HL-60 (cell line): ENCODE measurements at regions not wholly inside any gene's neighbourhood (a gene's known extent, or its start where the extent isn't known, plus 50 kb on each side); places are given as distances from the start of the nearest gene placed in this dataset.

Source experiments
- GABPA ChIP-seq: IDR thresholded peaks from 2 replicates; pipeline ENCODE4 v1.6.1; 2012; ENCODE audit warnings: low read depth
- POLR2AphosphoS5 ChIP-seq: IDR thresholded peaks from 2 replicates; pipeline ENCODE4 v1.6.1; 2012; ENCODE audit warnings: low read depth
- TF ChIP-seq, protein P1 (sequence below): IDR thresholded peaks from one replicate; pipeline ENCODE4 v1.5.1; 2011; ENCODE audit warnings: low read length, control low read depth, inconsistent platforms; ENCODE audit not compliant: insufficient read depth
- TF ChIP-seq, protein P2 (sequence below): IDR thresholded peaks from 2 replicates; pipeline ENCODE4 v1.6.1; 2012; ENCODE audit warnings: low read depth; ENCODE audit not compliant: insufficient replicate concordance

GRCh38 chr1:58325866-58326265 lies 220.7 kb downstream of the OMA1 start:
- TF ChIP-seq, protein P1, sequence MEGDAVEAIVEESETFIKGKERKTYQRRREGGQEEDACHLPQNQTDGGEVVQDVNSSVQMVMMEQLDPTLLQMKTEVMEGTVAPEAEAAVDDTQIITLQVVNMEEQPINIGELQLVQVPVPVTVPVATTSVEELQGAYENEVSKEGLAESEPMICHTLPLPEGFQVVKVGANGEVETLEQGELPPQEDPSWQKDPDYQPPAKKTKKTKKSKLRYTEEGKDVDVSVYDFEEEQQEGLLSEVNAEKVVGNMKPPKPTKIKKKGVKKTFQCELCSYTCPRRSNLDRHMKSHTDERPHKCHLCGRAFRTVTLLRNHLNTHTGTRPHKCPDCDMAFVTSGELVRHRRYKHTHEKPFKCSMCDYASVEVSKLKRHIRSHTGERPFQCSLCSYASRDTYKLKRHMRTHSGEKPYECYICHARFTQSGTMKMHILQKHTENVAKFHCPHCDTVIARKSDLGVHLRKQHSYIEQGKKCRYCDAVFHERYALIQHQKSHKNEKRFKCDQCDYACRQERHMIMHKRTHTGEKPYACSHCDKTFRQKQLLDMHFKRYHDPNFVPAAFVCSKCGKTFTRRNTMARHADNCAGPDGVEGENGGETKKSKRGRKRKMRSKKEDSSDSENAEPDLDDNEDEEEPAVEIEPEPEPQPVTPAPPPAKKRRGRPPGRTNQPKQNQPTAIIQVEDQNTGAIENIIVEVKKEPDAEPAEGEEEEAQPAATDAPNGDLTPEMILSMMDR: no peak
- TF ChIP-seq, protein P2, sequence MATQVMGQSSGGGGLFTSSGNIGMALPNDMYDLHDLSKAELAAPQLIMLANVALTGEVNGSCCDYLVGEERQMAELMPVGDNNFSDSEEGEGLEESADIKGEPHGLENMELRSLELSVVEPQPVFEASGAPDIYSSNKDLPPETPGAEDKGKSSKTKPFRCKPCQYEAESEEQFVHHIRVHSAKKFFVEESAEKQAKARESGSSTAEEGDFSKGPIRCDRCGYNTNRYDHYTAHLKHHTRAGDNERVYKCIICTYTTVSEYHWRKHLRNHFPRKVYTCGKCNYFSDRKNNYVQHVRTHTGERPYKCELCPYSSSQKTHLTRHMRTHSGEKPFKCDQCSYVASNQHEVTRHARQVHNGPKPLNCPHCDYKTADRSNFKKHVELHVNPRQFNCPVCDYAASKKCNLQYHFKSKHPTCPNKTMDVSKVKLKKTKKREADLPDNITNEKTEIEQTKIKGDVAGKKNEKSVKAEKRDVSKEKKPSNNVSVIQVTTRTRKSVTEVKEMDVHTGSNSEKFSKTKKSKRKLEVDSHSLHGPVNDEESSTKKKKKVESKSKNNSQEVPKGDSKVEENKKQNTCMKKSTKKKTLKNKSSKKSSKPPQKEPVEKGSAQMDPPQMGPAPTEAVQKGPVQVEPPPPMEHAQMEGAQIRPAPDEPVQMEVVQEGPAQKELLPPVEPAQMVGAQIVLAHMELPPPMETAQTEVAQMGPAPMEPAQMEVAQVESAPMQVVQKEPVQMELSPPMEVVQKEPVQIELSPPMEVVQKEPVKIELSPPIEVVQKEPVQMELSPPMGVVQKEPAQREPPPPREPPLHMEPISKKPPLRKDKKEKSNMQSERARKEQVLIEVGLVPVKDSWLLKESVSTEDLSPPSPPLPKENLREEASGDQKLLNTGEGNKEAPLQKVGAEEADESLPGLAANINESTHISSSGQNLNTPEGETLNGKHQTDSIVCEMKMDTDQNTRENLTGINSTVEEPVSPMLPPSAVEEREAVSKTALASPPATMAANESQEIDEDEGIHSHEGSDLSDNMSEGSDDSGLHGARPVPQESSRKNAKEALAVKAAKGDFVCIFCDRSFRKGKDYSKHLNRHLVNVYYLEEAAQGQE: no peak
- TF ChIP-seq POLR2AphosphoS5 (no peak), GABPA (no peak)
